HEK293 (cell line): ENCODE measurements at regions not wholly inside any gene's neighbourhood (a gene's known extent, or its start where the extent isn't known, plus 50 kb on each side); places are given as distances from the start of the nearest gene placed in this dataset.

ENCODE experiments used
- CTCF ChIA-PET: fragments of 350-600 bp; formaldehyde crosslinking; extraction: SDS; loops from one replicate; lab custom pipeline; 2021; ENCODE audit warnings: antibody characterized with exemption; lab: Yijun Ruan, JAX
- POLR2A ChIA-PET: fragments of 300-600 bp; formaldehyde crosslinking; extraction: SDS; loops from one replicate; lab custom pipeline; 2020; ENCODE audit warnings: antibody characterized with exemption, inconsistent platforms; lab: Yijun Ruan, JAX
- H3K27ac ChIP-seq: fragments of 200-500 bp; sonication (Bioruptor generic); 2 replicates; pipeline ENCODE4 v1.5.1; 2014; ENCODE audit warnings: low read depth, low read length, control low read depth, inconsistent platforms; ENCODE audit errors: extremely low read depth
- H3K36me3 ChIP-seq, 2 experiments: fragments of 200-500 bp in 1 of 2; sonication (Bioruptor generic) in 1 of 2; 1 replicate in 1 of 2; 2 replicates in 1 of 2; pipeline ENCODE4 v1.5.1; 2014 to 2017; ENCODE audit warnings: inconsistent platforms in 2 of 2, low read length in 2 of 2; ENCODE audit not compliant: control insufficient read depth in 2 of 2, insufficient read depth in 1 of 2
- H3K4me1 ChIP-seq: fragments of 200-500 bp; sonication (Bioruptor generic); 2 replicates; pipeline ENCODE4 v1.5.1; 2014; ENCODE audit warnings: mild to moderate bottlenecking, low read length, inconsistent platforms; ENCODE audit not compliant: control insufficient read depth, insufficient read depth
- H3K4me3 ChIP-seq: 2 replicates; pipeline ENCODE4 v1.5.1; 2011; ENCODE audit warnings: low read depth, mild to moderate bottlenecking, control low read depth, low read length, moderate library complexity
- H3K9me3 ChIP-seq: fragments of 200-500 bp; sonication (Bioruptor generic); 2 replicates; pipeline ENCODE4 v1.5.1; 2014; ENCODE audit warnings: low read depth, low read length, inconsistent platforms; ENCODE audit not compliant: control insufficient read depth, insufficient read depth
- ZBTB11 ChIP-seq: fragments of 450-650 bp; formaldehyde crosslinking; conservative IDR thresholded peaks from 2 replicates; pipeline ENCODE4 v1.5.1; 2016; ENCODE audit warnings: low read depth, missing biosample characterization, missing genetic modification characterization
- ZEB2 ChIP-seq: fragments of 450-650 bp; formaldehyde crosslinking; IDR thresholded peaks from 2 replicates; pipeline ENCODE4 v1.5.1; 2016; ENCODE audit warnings: missing biosample characterization, missing genetic modification characterization
- ZNF114 ChIP-seq: fragments of 450-650 bp; formaldehyde crosslinking; IDR thresholded peaks from 2 replicates; pipeline ENCODE4 v1.5.0; 2017; ENCODE audit warnings: missing biosample characterization, missing genetic modification characterization
- ZNF18 ChIP-seq: fragments of 450-650 bp; formaldehyde crosslinking; IDR thresholded peaks from 2 replicates; pipeline ENCODE4 v1.5.1; 2016; ENCODE audit warnings: missing biosample characterization, missing genetic modification characterization
- ZNF23 ChIP-seq: fragments of 450-650 bp; formaldehyde crosslinking; IDR thresholded peaks from 2 replicates; pipeline ENCODE4 v1.5.1; 2016; ENCODE audit warnings: missing biosample characterization, missing genetic modification characterization, borderline replicate concordance
- ZNF416 ChIP-seq: fragments of 450-650 bp; formaldehyde crosslinking; IDR thresholded peaks from 2 replicates; pipeline ENCODE4 v1.5.1; 2016; ENCODE audit warnings: missing biosample characterization, missing genetic modification characterization
- ZNF433 ChIP-seq: fragments of 450-650 bp; formaldehyde crosslinking; IDR thresholded peaks from 2 replicates; pipeline ENCODE4 v1.5.1; 2016; ENCODE audit warnings: missing biosample characterization, missing genetic modification characterization, low read depth
- ZNF488 ChIP-seq: fragments of 450-650 bp; formaldehyde crosslinking; IDR thresholded peaks from 2 replicates; pipeline ENCODE4 v1.5.1; 2016; ENCODE audit warnings: missing biosample characterization, missing genetic modification characterization
- ZNF513 ChIP-seq: fragments of 450-650 bp; IDR thresholded peaks from 2 replicates; pipeline ENCODE4 v1.5.1; 2018; ENCODE audit warnings: missing biosample characterization, missing genetic modification characterization
- ZNF530 ChIP-seq: fragments of 450-650 bp; formaldehyde crosslinking; IDR thresholded peaks from 2 replicates; pipeline ENCODE4 v1.5.1; 2016; ENCODE audit warnings: low read depth, missing biosample characterization, missing genetic modification characterization
- ZNF544 ChIP-seq: fragments of 450-650 bp; formaldehyde crosslinking; IDR thresholded peaks from 2 replicates; pipeline ENCODE4 v1.5.0; 2017; ENCODE audit warnings: missing biosample characterization, missing genetic modification characterization
- ZNF548 ChIP-seq: fragments of 450-650 bp; formaldehyde crosslinking; IDR thresholded peaks from 2 replicates; pipeline ENCODE4 v1.5.1; 2016; ENCODE audit warnings: missing biosample characterization, missing genetic modification characterization
- ZNF549 ChIP-seq: fragments of 450-650 bp; IDR thresholded peaks from 2 replicates; pipeline ENCODE4 v1.5.1; 2018; ENCODE audit warnings: missing biosample characterization, missing genetic modification characterization, mild to moderate bottlenecking, inconsistent platforms, moderate library complexity
- ZNF560 ChIP-seq: fragments of 450-650 bp; formaldehyde crosslinking; IDR thresholded peaks from 2 replicates; pipeline ENCODE4 v1.5.1; 2017; ENCODE audit warnings: missing biosample characterization, missing genetic modification characterization, borderline replicate concordance
- ZNF561 ChIP-seq: fragments of 450-650 bp; IDR thresholded peaks from 2 replicates; pipeline ENCODE4 v1.5.1; 2018; ENCODE audit warnings: missing biosample characterization, missing genetic modification characterization, borderline replicate concordance
- ZNF626 ChIP-seq: fragments of 450-650 bp; sonication (Bioruptor Pico); formaldehyde crosslinking; IDR thresholded peaks from 2 replicates; pipeline ENCODE4 v1.5.1; 2018; ENCODE audit warnings: missing biosample characterization, missing genetic modification characterization, inconsistent platforms
- ZNF645 ChIP-seq: fragments of 450-650 bp; formaldehyde crosslinking; IDR thresholded peaks from 2 replicates; pipeline ENCODE4; 2016; ENCODE audit warnings: missing biosample characterization, missing genetic modification characterization
- ZNF660 ChIP-seq: fragments of 450-650 bp; IDR thresholded peaks from 2 replicates; pipeline ENCODE4 v1.5.1; 2018; ENCODE audit warnings: missing biosample characterization, mild to moderate bottlenecking, missing genetic modification characterization
- ZNF692 ChIP-seq: fragments of 450-650 bp; formaldehyde crosslinking; IDR thresholded peaks from 2 replicates; pipeline ENCODE4 v1.5.1; 2016; ENCODE audit warnings: missing biosample characterization, missing genetic modification characterization
- ZNF76 ChIP-seq: fragments of 450-650 bp; formaldehyde crosslinking; IDR thresholded peaks from 2 replicates; pipeline ENCODE4; 2016; ENCODE audit warnings: low read depth, missing biosample characterization, missing genetic modification characterization, borderline replicate concordance
- ZNF777 ChIP-seq: fragments of 450-650 bp; formaldehyde crosslinking; IDR thresholded peaks from 2 replicates; pipeline ENCODE4 v1.5.1; 2017; ENCODE audit warnings: missing biosample characterization, missing genetic modification characterization, borderline replicate concordance
- ZNF837 ChIP-seq: fragments of 450-650 bp; formaldehyde crosslinking; IDR thresholded peaks from 2 replicates; pipeline ENCODE4 v1.5.1; 2016; ENCODE audit warnings: missing biosample characterization, missing genetic modification characterization

DNA sequence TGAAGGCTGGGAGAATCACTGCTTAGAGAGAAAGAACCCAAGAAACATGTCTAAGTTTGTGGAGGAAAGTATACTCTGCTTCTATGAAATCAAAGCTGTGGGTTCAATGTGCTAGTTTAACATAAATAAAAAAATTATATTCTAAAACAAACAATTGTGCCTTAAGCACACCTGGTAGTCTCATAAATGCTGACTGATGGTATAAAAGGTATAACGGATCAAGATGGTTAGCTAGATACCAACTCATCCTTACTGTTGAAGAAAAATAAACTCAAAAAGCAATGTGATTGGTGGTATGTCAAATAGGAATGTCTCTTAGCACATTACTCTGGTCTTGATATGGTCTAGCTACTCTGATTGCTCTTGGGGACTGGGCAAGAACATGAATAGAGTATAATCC, 117.8 kb downstream of the SLC41A2 start:
- TF ChIP-seq ZNF530 (tag by site-specific recombination): no peak
- no peak for TF ChIP-seq ZNF488 (tag by site-specific recombination)
- TF ChIP-seq ZNF837 (tag by site-specific recombination): no peak
- TF ChIP-seq ZBTB11 (tag by site-specific recombination): no peak
- TF ChIP-seq ZNF692 (tag by site-specific recombination): no peak
- no peak for TF ChIP-seq ZNF513 (tag by site-specific recombination)
- TF ChIP-seq ZNF23 (tag by site-specific recombination): no peak
- TF ChIP-seq, all 188 proteins: peak for 0
- H3K4me1 ChIP-seq: no peaks in the 10 kb centered on the region
- H3K36me3 ChIP-seq: no peaks in the 10 kb centered on the region; a peak in 1 of 3 replicates
- ChIA-PET CTCF (interaction anchor here (0.6 to 1.3 kb wide), 2 partner anchors 212 to 776 kb away, joined by 3 read pairs; no protein-coding TSS in a partner anchor), POLR2A (no interaction called here)
- H3K4me3 ChIP-seq: no peak overlapping the region
- no peak overlapping the region for H3K27ac ChIP-seq
- H3K9me3 ChIP-seq: no peaks in the 10 kb centered on the region

DNA sequence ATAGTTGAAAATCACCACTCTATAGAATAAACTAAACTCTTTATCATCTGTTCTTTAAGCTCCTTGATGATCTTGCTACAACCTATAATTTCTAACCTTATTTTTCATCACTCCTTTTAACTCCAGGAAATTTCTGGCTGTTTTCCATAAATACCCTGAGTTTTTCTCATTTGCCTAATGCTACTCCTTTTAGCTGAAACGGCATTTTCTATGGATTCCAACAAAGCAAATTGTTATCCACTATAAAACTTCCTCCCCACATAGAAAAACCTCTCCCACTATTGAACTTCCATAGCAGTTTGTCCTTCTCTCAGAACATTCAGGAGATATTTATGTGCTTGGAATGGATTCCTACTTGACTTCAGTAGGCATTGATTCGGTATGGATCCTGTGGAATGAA, 122.8 kb downstream of the SLC41A2 start:
- no peak for TF ChIP-seq ZNF433
- no peak for TF ChIP-seq ZNF626 (tag by site-specific recombination)
- TF ChIP-seq ZNF660 (tag by site-specific recombination): no peak
- no peak for TF ChIP-seq ZNF114 (tag by site-specific recombination)
- TF ChIP-seq ZNF548: no peak
- no peak for TF ChIP-seq ZNF544 (tag by site-specific recombination)
- CTCF ChIA-PET: interaction anchor here (0.6 to 0.7 kb wide), 2 partner anchors 101 to 454 kb away, joined by 3 read pairs; no protein-coding TSS in a partner anchor
- Histone ChIP-seq H3K4me3 (no peak overlapping the region), H3K27ac (no peak overlapping the region), H3K36me3 (no peaks in the 10 kb centered on the region), H3K4me1 (no peaks in the 10 kb centered on the region), H3K9me3 (no peaks in the 10 kb centered on the region)
- POLR2A ChIA-PET: no interaction called here

DNA sequence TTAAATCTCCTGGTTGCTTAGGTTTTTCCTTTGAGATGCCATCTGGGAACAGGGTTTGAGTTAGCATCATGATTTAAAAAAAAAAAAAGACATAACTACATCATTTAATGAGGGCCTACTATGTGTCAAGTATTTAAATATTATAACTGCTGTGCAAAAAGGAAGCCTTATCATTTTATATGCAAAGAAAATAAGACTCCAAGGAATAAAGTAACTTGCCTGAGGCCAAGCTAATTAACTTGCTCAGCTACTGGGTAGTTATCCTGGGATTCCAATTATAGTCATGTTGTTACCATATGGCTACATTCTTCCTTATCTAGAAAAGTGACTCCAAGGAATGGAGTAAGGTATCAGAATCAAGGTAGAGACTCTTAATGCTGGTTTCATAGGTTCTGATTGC, 123.5 kb downstream of the SLC41A2 start:
- Histone ChIP-seq H3K27ac (no peak overlapping the region), H3K9me3 (no peaks in the 10 kb centered on the region), H3K4me1 (no peaks in the 10 kb centered on the region), H3K36me3 (no peaks in the 10 kb centered on the region), H3K4me3 (no peak overlapping the region)
- POLR2A ChIA-PET: no interaction called here
- CTCF ChIA-PET: no interaction called here
- TF ChIP-seq ZNF18 (tag by site-specific recombination) (no peak), ZNF645 (tag by site-specific recombination) (no peak), ZNF561 (tag by site-specific recombination) (no peak), ZNF560 (tag by site-specific recombination) (no peak), ZNF777 (no peak), ZNF837 (tag by site-specific recombination) (no peak), ZNF549 (tag by site-specific recombination) (no peak), ZNF416 (tag by site-specific recombination) (no peak), ZEB2 (tag by site-specific recombination) (no peak), ZNF76 (tag by site-specific recombination) (no peak)
